HL-60 (cell line): ENCODE measurements at regions not wholly inside any gene's neighbourhood (a gene's known extent, or its start where the extent isn't known, plus 50 kb on each side); places are given as distances from the start of the nearest gene placed in this dataset.

Experiments
- DNase-seq, 2 experiments: peaks; one replicate each; pipeline ENCODE4 v3.0.0-alpha.2; 2010 to 2020; ENCODE audit warnings: low read depth in 1 of 2, low spot score in 1 of 2
- H3K27ac ChIP-seq: fragments of 250-450 bp; sonication (Bioruptor Pico); replicated peaks from 2 replicates; pipeline ENCODE4 v1.5.1; 2020; ENCODE audit warnings: mild to moderate bottlenecking, moderate library complexity
- H3K27me3 ChIP-seq: fragments of 250-450 bp; sonication (Bioruptor Pico); 2 replicates; pipeline ENCODE4 v1.5.1; 2021; ENCODE audit warnings: mild to moderate bottlenecking, moderate library complexity; ENCODE audit not compliant: insufficient read depth, poor library complexity, severe bottlenecking
- H3K4me3 ChIP-seq: replicated peaks from 2 replicates; pipeline ENCODE4 v1.5.1; 2011; ENCODE audit warnings: mild to moderate bottlenecking, control low read depth, low read length; ENCODE audit not compliant: insufficient read depth
- CTCF ChIP-seq: IDR thresholded peaks from one replicate; pipeline ENCODE4 v1.5.1; 2011; ENCODE audit warnings: low read length, control low read depth, inconsistent platforms; ENCODE audit not compliant: insufficient read depth
- GABPA ChIP-seq: IDR thresholded peaks from 2 replicates; pipeline ENCODE4 v1.6.1; 2012; ENCODE audit warnings: low read depth
- POLR2AphosphoS5 ChIP-seq: IDR thresholded peaks from 2 replicates; pipeline ENCODE4 v1.6.1; 2012; ENCODE audit warnings: low read depth
- REST ChIP-seq: IDR thresholded peaks from 2 replicates; pipeline ENCODE4 v1.6.1; 2012; ENCODE audit warnings: low read depth; ENCODE audit not compliant: insufficient replicate concordance
- SPI1 ChIP-seq: IDR thresholded peaks from 2 replicates; pipeline ENCODE4 v1.6.1; 2012; ENCODE audit warnings: low read depth, mild to moderate bottlenecking, borderline replicate concordance

GRCh38 chr2:157190151-157190550 is 67.4 kb upstream of the GALNT5 start:
- DNase-seq = no peak
- H3K4me3 ChIP-seq = no peak overlapping the region

GRCh38 chr2:157191186-157191585 is 66.3 kb upstream of the GALNT5 start:
- no peak for DNase-seq
- no peak overlapping the region for H3K4me3 ChIP-seq
- H3K27ac ChIP-seq = no peak overlapping the region
- no peak for TF ChIP-seq REST
- TF ChIP-seq GABPA = no peak
- TF ChIP-seq POLR2AphosphoS5 = no peak
- H3K27me3 ChIP-seq = peaks cover 2% of the 10 kb centered on the region

More at GRCh38 chr2:157190151-157190550, 67.4 kb upstream of the GALNT5 start:
- H3K27me3 ChIP-seq = peaks cover 2% of the 10 kb centered on the region
- TF ChIP-seq GABPA = no peak
- no peak for TF ChIP-seq POLR2AphosphoS5
- TF ChIP-seq SPI1 = no peak
- no peak for TF ChIP-seq REST
- TF ChIP-seq CTCF = no peak
- no peak overlapping the region for H3K27ac ChIP-seq

- Histone ChIP-seq H3K27ac (no peak overlapping the region), H3K27me3 (peaks cover 2% of the 10 kb centered on the region), H3K4me3 (no peak overlapping the region)
- DNase-seq = no peak
- TF ChIP-seq POLR2AphosphoS5 = no peak
- TF ChIP-seq REST = no peak
- no peak for TF ChIP-seq CTCF
- no peak for TF ChIP-seq SPI1
- no peak for TF ChIP-seq GABPA
Observed at GRCh38 chr2:157192445-157193423, 64.8 kb upstream of the GALNT5 start.
